ENCODE measurements at regions not wholly inside any gene's neighbourhood (a gene's known extent, or its start where the extent isn't known, plus 50 kb on each side); places are given as distances from the start of the nearest gene placed in this dataset.

DNA sequence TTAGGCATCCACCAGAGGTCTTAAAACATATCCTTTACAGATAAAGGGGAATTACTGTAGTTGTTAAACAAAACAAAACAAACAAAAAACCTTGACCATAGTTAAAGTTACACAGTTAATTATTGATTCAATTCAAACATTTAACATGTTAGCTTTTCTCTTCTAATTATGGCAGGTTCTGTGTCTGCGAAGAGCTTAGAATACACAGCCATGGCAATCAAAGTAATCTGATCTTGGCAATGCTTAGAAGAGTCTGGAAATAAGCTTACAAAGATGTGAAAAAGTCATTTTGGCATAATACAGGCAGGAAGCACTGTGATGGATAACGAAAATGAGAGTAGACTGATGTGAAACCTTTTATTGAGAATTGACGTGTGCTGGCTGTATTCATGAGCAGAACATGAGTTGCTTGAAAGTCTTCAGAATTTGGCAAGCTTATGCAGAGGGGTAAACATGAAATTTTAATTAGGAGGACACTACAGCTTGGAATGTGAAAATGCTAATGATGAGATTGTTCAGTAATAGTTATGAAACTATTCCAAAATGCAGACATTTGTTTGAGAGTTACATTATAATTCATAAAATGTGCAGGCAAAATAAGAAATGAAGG lies 629.6 kb downstream of the FSCB start:
- TF ChIP-seq, protein P1, sequence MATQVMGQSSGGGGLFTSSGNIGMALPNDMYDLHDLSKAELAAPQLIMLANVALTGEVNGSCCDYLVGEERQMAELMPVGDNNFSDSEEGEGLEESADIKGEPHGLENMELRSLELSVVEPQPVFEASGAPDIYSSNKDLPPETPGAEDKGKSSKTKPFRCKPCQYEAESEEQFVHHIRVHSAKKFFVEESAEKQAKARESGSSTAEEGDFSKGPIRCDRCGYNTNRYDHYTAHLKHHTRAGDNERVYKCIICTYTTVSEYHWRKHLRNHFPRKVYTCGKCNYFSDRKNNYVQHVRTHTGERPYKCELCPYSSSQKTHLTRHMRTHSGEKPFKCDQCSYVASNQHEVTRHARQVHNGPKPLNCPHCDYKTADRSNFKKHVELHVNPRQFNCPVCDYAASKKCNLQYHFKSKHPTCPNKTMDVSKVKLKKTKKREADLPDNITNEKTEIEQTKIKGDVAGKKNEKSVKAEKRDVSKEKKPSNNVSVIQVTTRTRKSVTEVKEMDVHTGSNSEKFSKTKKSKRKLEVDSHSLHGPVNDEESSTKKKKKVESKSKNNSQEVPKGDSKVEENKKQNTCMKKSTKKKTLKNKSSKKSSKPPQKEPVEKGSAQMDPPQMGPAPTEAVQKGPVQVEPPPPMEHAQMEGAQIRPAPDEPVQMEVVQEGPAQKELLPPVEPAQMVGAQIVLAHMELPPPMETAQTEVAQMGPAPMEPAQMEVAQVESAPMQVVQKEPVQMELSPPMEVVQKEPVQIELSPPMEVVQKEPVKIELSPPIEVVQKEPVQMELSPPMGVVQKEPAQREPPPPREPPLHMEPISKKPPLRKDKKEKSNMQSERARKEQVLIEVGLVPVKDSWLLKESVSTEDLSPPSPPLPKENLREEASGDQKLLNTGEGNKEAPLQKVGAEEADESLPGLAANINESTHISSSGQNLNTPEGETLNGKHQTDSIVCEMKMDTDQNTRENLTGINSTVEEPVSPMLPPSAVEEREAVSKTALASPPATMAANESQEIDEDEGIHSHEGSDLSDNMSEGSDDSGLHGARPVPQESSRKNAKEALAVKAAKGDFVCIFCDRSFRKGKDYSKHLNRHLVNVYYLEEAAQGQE (IDR thresholded peaks at IDR 0.05; ENCODE audit: insufficient read depth in 1 of 2, low read depth in 2 of 2, low read length in 1 of 2), result no peak
- TF ChIP-seq, protein P2, sequence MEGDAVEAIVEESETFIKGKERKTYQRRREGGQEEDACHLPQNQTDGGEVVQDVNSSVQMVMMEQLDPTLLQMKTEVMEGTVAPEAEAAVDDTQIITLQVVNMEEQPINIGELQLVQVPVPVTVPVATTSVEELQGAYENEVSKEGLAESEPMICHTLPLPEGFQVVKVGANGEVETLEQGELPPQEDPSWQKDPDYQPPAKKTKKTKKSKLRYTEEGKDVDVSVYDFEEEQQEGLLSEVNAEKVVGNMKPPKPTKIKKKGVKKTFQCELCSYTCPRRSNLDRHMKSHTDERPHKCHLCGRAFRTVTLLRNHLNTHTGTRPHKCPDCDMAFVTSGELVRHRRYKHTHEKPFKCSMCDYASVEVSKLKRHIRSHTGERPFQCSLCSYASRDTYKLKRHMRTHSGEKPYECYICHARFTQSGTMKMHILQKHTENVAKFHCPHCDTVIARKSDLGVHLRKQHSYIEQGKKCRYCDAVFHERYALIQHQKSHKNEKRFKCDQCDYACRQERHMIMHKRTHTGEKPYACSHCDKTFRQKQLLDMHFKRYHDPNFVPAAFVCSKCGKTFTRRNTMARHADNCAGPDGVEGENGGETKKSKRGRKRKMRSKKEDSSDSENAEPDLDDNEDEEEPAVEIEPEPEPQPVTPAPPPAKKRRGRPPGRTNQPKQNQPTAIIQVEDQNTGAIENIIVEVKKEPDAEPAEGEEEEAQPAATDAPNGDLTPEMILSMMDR (IDR thresholded peaks at IDR 0.05), result no peak
- TF ChIP-seq SIN3A (IDR thresholded peaks at IDR 0.05; ENCODE audit: borderline replicate concordance, insufficient read depth, low read depth, low read length) (no peak), POLR2AphosphoS5 (IDR thresholded peaks at IDR 0.05; ENCODE audit: low read depth, low read length) (no peak), TCF7L2 (IDR thresholded peaks at IDR 0.05; ENCODE audit: low read depth, low read length) (no peak)

Data from Panc1 (cell line).